ENCODE measurements at regions not wholly inside any gene's neighbourhood (a gene's known extent, or its start where the extent isn't known, plus 50 kb on each side); places are given as distances from the start of the nearest gene placed in this dataset.
A peak's percentile ranks its signal among the peaks of the same experiment; 100 is the strongest.

- H3K27me3 Mint-ChIP-seq, result peaks cover 49% of the 10 kb centered on the region
- H3K36me3 Mint-ChIP-seq (ENCODE audit: insufficient read depth), result no peaks in the 10 kb centered on the region
- TF ChIP-seq CTCF (IDR thresholded peaks at IDR 0.05; ENCODE audit: unreplicated experiment), result peak; percentile 7
- no peak overlapping the region for H3K27ac Mint-ChIP-seq
- H3K9me3 Mint-ChIP-seq (ENCODE audit: low read depth), result no peaks in the 10 kb centered on the region
- H3K4me3 Mint-ChIP-seq (ENCODE audit: low read depth), result no peak overlapping the region
- H3K4me1 Mint-ChIP-seq (ENCODE audit: low read depth), result peaks cover 10% of the 10 kb centered on the region
- DNase-seq (ENCODE audit: low spot score, unreplicated experiment), result no peak
Observed at GRCh38 chr5:2998106-2998505, 246.6 kb upstream of the IRX2 start.

- Mint-ChIP-seq H3K27me3 (peaks cover 52% of the 10 kb centered on the region), H3K4me1 (ENCODE audit: low read depth) (peaks cover 12% of the 10 kb centered on the region), H3K36me3 (ENCODE audit: insufficient read depth) (no peaks in the 10 kb centered on the region), H3K27ac (no peak overlapping the region), H3K4me3 (ENCODE audit: low read depth) (no peak overlapping the region), H3K9me3 (ENCODE audit: low read depth) (no peaks in the 10 kb centered on the region)
- TF ChIP-seq CTCF (IDR thresholded peaks at IDR 0.05; ENCODE audit: unreplicated experiment), result no peak
- no peak for DNase-seq (ENCODE audit: low spot score, unreplicated experiment)
Observed at GRCh38 chr5:2997179-2997578, 245.7 kb upstream of the IRX2 start.

- Mint-ChIP-seq H3K9me3 (ENCODE audit: low read depth) (no peaks in the 10 kb centered on the region), H3K27ac (no peak overlapping the region), H3K36me3 (ENCODE audit: insufficient read depth) (no peaks in the 10 kb centered on the region), H3K27me3 (peaks cover 54% of the 10 kb centered on the region), H3K4me3 (ENCODE audit: low read depth) (no peak overlapping the region), H3K4me1 (ENCODE audit: low read depth) (peaks cover 17% of the 10 kb centered on the region)
- TF ChIP-seq CTCF (IDR thresholded peaks at IDR 0.05; ENCODE audit: unreplicated experiment), result no peak
- no peak for DNase-seq (ENCODE audit: low spot score, unreplicated experiment)
Observed at GRCh38 chr5:2996687-2997086, 245.2 kb upstream of the IRX2 start.

GRCh38 chr5:2996248-2996647, 244.8 kb upstream of the IRX2 start:
- Mint-ChIP-seq H3K9me3 (ENCODE audit: low read depth) (no peaks in the 10 kb centered on the region), H3K36me3 (ENCODE audit: insufficient read depth) (no peaks in the 10 kb centered on the region), H3K27ac (no peak overlapping the region), H3K27me3 (peaks cover 54% of the 10 kb centered on the region), H3K4me1 (ENCODE audit: low read depth) (peaks cover 19% of the 10 kb centered on the region), H3K4me3 (ENCODE audit: low read depth) (no peak overlapping the region)
- no peak for DNase-seq (ENCODE audit: low spot score, unreplicated experiment)
- no peak for TF ChIP-seq CTCF (IDR thresholded peaks at IDR 0.05; ENCODE audit: unreplicated experiment)

- no peak overlapping the region for H3K4me3 Mint-ChIP-seq (ENCODE audit: low read depth)
- H3K27ac Mint-ChIP-seq, result no peak overlapping the region
- no peak for DNase-seq (ENCODE audit: low spot score, unreplicated experiment)
- H3K9me3 Mint-ChIP-seq (ENCODE audit: low read depth), result no peaks in the 10 kb centered on the region
- peaks cover 52% of the 10 kb centered on the region for H3K27me3 Mint-ChIP-seq
- no peaks in the 10 kb centered on the region for H3K36me3 Mint-ChIP-seq (ENCODE audit: insufficient read depth)
- no peak for TF ChIP-seq CTCF (IDR thresholded peaks at IDR 0.05; ENCODE audit: unreplicated experiment)
- H3K4me1 Mint-ChIP-seq (ENCODE audit: low read depth), result peaks cover 22% of the 10 kb centered on the region
Observed at GRCh38 chr5:2995667-2996066, 244.2 kb upstream of the IRX2 start.
